WTC11 (cell line): ENCODE measurements at regions not wholly inside any gene's neighbourhood (a gene's known extent, or its start where the extent isn't known, plus 50 kb on each side); places are given as distances from the start of the nearest gene placed in this dataset.

Experiments
- ATF3 ChIP-seq: sonication (generic); formaldehyde crosslinking; conservative IDR thresholded peaks from 2 replicates; pipeline ENCODE4 v1.8.1; 2022; ENCODE audit warnings: mild to moderate bottlenecking, missing genetic modification reagents
- CBFB ChIP-seq: sonication (generic); formaldehyde crosslinking; IDR thresholded peaks from 2 replicates; pipeline ENCODE4 v1.8.1; 2022; ENCODE audit warnings: mild to moderate bottlenecking, low read depth, missing genetic modification reagents
- CTCF ChIP-seq: fragments of 200-600 bp; IDR thresholded peaks from 2 replicates; pipeline ENCODE4 v1.8.0; 2022; ENCODE audit warnings: antibody characterized with exemption
- ETV6 ChIP-seq: sonication (generic); formaldehyde crosslinking; IDR thresholded peaks from 2 replicates; pipeline ENCODE4 v1.8.1; 2022; ENCODE audit warnings: mild to moderate bottlenecking, missing genetic modification reagents
- IRF2 ChIP-seq: sonication (generic); formaldehyde crosslinking; IDR thresholded peaks from 2 replicates; pipeline ENCODE4 v1.8.0; 2022; ENCODE audit warnings: low read depth, missing genetic modification reagents, borderline replicate concordance
- JUN ChIP-seq: sonication (generic); formaldehyde crosslinking; IDR thresholded peaks from 2 replicates; pipeline ENCODE4 v1.8.0; 2023; ENCODE audit warnings: mild to moderate bottlenecking, missing genetic modification reagents
- NFE2L1 ChIP-seq: sonication (generic); formaldehyde crosslinking; IDR thresholded peaks from 2 replicates; pipeline ENCODE4 v1.8.1; 2023; ENCODE audit warnings: missing genetic modification reagents
- NR1H2 ChIP-seq: sonication (generic); formaldehyde crosslinking; IDR thresholded peaks from 2 replicates; pipeline ENCODE4 v1.9.0; 2021; ENCODE audit warnings: mild to moderate bottlenecking, moderate library complexity, missing genetic modification reagents
- USF1 ChIP-seq: sonication (generic); formaldehyde crosslinking; IDR thresholded peaks from 2 replicates; pipeline ENCODE4 v1.8.0; 2022; ENCODE audit warnings: mild to moderate bottlenecking, missing genetic modification reagents
- ZNF263 ChIP-seq: sonication (generic); formaldehyde crosslinking; IDR thresholded peaks from 2 replicates; pipeline ENCODE4 v1.8.1; 2022; ENCODE audit warnings: low read depth, mild to moderate bottlenecking, moderate library complexity, missing genetic modification reagents
- TF ChIP-seq, protein P1 (sequence below): sonication (generic); formaldehyde crosslinking; IDR thresholded peaks from 2 replicates; pipeline ENCODE4 v1.8.1; 2023; ENCODE audit warnings: mild to moderate bottlenecking, missing genetic modification reagents, moderate library complexity
- TF ChIP-seq, protein P2 (sequence below): sonication (generic); formaldehyde crosslinking; IDR thresholded peaks from 2 replicates; pipeline ENCODE4 v1.8.0; 2022; ENCODE audit warnings: mild to moderate bottlenecking, missing genetic modification reagents
- TF ChIP-seq, protein P3 (sequence below): sonication (generic); formaldehyde crosslinking; IDR thresholded peaks from 2 replicates; pipeline ENCODE4 v1.8.1; 2022; ENCODE audit warnings: low read depth, mild to moderate bottlenecking, moderate library complexity, missing genetic modification reagents, borderline replicate concordance

DNA sequence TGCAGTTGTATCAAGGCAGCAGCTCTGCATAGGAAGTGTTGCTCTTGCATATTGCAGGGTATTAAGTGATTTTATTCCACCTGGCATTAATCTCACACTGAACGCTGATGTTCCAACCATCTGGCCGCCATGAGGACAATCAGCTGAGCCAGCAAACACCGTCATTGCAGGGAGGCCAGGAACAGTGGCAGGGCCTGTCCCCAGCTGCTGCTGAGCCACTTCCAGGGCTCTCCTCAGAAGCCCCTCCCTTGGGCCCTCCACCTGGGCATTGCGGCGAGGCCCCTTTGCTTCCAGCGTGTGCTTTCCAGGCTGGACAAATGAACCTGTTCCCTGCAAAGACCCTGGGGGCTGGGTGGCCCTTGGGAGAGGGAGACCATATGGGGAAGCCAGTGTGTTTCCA is 171.6 kb upstream of the C1orf174 start:
- TF ChIP-seq, protein P1, sequence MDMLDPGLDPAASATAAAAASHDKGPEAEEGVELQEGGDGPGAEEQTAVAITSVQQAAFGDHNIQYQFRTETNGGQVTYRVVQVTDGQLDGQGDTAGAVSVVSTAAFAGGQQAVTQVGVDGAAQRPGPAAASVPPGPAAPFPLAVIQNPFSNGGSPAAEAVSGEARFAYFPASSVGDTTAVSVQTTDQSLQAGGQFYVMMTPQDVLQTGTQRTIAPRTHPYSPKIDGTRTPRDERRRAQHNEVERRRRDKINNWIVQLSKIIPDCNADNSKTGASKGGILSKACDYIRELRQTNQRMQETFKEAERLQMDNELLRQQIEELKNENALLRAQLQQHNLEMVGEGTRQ (CRISPR knock-in tag): no peak
- TF ChIP-seq IRF2 (CRISPR knock-in tag): no peak
- no peak for TF ChIP-seq USF1 (CRISPR knock-in tag)
- TF ChIP-seq NR1H2: no peak
- TF ChIP-seq CTCF: no peak
- TF ChIP-seq ZNF263 (CRISPR knock-in tag): no peak
- TF ChIP-seq ATF3 (CRISPR knock-in tag): no peak
- TF ChIP-seq, protein P2, sequence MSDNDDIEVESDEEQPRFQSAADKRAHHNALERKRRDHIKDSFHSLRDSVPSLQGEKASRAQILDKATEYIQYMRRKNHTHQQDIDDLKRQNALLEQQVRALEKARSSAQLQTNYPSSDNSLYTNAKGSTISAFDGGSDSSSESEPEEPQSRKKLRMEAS (CRISPR knock-in tag): no peak
- TF ChIP-seq CBFB: no peak
- TF ChIP-seq ETV6: no peak
- TF ChIP-seq JUN (CRISPR knock-in tag): no peak
- TF ChIP-seq, protein P3, sequence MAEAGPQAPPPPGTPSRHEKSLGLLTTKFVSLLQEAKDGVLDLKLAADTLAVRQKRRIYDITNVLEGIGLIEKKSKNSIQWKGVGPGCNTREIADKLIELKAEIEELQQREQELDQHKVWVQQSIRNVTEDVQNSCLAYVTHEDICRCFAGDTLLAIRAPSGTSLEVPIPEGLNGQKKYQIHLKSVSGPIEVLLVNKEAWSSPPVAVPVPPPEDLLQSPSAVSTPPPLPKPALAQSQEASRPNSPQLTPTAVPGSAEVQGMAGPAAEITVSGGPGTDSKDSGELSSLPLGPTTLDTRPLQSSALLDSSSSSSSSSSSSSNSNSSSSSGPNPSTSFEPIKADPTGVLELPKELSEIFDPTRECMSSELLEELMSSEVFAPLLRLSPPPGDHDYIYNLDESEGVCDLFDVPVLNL (CRISPR knock-in tag): no peak
- TF ChIP-seq NFE2L1 (CRISPR knock-in tag): no peak
